HCEC 1CT (cell line): ENCODE measurements at regions not wholly inside any gene's neighbourhood (a gene's known extent, or its start where the extent isn't known, plus 50 kb on each side); places are given as distances from the start of the nearest gene placed in this dataset.

Experiments
- DNase-seq: peaks from one replicate; pipeline ENCODE4 v3.0.0-alpha.2; 2017

DNA sequence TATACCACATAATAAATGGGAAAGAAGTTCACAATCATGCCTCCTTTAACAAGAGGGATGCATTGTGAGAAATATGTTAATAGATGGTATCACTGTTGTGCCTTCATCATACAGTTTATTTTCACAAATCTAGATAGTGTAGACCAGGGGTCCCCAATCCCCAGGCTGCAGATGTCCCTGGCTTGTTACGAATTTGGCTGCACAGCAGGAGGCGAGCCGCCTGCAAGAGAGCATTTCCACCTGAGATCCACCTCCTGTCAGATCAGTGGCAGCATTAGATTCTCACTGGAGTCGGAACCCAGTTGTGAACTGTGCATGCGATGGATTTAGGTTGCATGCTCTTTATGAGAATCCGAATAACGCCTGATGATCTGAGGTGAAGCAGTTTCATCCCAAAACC lies 361.9 kb upstream of the ZWINT start:
- no peak for DNase-seq

DNA sequence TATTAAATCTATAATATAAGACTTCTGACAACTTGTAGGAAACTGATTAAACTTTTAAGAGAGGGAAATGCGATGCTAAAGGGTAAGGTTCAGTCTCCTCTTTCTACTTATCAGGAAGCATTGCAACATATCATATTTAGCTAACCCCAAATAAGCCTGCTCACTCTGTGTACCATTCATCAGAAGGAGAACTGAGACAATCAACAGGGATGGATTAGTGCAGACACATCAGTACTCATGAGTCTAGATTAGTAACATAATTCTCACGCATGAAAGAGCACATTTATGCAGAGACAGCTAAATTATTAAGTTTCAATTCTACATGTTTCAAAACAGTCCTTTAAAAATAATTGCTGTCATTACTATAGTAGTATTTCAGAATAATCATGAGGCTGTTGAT lies 354.2 kb upstream of the ZWINT start:
- DNase-seq = no peak

DNA sequence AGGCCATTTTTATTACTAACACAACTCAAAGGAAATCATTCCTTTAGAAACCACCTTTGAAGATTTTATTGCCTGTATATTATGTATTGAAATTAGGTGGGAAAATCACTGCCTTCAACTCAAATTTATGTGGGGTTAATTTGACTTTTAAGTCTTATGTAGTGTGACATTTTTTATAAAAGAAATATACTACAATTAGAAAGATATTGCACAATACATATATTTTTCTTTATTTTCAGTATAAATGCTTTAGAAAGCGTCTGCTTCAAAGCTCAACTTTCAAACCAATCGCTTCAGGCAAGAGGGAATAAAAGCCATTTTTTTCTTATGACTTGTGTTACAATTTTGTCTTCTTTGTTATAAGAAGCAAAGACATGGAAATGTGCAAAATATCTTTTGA lies 337.4 kb upstream of the ZWINT start:
- no peak for DNase-seq

DNA sequence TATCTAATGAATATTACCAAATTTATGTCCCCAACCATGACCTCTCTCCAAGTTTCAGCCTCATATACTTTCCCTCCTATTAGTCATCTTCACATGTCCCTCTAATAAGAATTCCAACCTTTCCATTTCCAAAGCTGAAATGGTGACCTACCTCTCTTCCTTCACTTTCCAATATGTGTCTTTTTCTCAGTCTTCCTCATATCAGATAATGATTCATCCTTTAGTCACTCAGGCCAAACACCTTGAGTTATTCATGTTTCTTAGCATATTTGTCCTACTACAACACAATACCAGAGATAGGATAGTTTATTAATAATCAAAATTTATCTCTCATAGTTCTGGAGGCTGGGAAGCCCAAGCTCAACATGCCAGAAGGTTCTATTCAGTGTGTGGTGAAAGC lies 318.5 kb upstream of the ZWINT start:
- no peak for DNase-seq

DNA sequence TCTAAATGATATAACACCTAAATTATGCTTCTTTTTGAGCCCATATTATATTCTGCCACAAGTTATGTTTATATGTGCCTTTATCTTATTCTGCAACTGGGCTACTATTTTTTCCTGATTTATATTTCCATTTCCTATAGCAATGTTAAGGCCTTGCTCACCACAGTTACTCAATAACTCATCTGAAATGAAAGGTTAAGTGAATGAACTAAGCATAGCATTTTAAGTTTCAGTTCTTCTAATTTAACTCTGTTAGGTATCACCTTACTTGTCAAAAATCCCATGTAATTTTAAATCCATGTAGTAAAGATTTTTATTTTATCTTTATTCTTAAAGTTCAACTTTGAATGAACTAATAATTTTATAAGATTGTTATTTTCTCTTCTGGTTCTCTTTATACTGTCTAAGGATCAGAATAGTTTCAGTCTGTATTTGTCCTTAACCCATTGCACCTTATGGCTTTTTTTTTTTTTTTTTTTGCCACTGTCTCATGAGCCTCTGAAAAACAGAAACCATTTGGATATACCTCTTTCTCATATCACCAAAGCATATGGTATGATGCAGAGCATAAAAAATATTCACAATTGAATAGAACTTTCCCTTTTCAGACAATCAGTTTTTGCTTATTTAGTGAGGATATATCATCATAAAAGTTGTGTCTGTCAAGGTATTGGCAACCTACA lies 301.8 kb upstream of the ZWINT start:
- DNase-seq = no peak

DNA sequence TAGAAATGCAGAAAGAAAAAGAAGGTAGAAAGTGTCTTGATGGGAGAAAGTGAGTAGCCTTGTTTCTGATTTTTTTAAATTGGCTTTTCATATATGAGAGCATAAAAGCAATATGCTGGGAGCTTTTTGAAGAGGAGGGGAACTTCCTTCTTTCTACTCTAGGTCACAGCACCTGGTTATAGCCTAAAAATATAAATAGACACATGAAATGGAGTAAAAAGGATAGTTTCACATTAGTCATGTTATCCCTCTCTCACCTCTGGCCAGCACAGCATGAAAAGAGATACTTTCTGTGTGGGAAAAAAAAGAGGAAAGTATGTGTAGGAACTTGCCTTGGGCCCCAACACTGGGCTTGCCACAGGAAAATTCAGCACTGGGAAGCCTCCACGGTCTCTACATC lies 292.2 kb upstream of the ZWINT start:
- no peak for DNase-seq

DNA sequence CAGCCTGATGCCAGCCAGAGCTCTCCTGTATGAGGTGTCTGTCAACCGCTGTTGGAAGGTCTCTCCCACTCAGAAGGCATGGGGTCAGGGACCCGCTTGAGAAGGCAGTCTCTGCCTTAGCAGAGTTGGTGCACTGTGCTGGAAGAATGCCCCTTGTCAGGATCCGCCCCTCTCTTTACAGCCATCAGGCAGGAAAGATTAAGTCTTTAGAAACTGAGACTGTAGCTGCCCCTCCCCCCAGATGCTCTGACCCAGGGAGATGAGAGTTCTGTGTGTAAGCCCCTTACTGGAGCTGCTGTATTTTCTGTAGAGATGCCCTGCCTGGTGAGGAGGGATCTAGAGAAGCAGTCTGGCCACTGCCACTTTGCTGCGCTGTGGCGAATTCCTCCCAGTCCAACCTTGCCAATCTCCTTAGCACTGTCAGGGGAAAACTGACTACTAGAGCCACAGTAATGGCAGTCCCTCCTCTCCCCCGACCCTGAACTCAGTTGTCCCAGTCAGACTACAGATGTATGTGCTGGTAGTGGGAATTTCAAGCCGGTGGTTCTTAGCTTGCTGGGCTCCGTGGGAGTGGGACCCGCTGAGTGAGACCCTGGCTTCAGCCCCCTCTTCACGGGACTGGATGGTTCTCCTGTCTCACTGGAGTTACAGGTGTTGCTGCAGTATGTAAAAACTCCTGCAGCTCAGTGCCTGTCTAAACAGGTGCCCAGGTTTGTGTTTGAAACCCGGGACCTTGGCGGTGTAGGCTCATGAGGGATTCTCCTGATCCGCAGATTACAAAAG lies 285.5 kb upstream of the ZWINT start:
- DNase-seq = no peak

DNA sequence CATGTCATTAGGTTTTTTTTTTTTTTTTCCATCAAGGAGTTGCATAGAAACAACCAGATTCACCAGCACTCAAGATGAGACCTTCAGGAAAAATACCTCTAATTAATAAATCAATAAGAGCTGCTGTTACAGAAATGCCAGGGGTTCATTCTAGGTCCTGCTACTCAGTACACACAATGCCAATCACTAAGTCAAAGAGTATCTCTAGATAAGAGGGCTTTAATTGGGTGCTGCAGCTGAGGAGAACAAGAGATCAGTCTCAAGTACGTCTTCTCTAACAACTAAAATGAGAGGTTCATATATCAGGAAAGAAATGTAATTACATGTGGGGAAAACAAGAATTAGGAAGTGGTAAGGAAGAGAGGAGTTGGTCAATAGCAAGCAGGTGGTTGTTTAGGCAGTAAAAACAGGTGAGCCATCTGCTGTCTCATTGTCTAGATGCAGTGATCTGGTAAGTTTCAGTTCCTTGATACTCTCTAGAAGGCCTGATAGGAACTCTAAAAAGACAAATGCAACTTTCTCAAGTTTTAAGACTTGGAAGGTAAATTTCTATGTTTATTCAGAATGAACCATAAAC lies 272.9 kb upstream of the ZWINT start:
- no peak for DNase-seq

DNA sequence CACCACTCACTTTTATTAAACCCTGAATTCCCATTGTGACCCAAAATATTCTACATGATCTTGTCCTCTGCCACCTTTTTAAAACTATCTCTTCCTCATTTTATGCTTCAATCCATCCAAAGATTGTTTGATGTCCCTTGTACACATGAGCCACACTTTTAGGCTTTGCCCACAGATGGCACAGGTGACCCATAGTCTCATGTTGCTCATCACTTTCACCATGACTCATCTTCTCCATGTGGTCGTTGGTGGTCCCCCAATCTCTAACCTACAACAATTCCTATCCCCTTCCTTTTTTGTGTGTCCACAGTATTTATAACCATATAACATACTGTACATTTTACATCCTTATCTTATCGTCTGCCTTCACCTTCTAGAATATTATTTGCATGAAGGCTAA lies 271.5 kb upstream of the ZWINT start:
- DNase-seq = no peak

DNA sequence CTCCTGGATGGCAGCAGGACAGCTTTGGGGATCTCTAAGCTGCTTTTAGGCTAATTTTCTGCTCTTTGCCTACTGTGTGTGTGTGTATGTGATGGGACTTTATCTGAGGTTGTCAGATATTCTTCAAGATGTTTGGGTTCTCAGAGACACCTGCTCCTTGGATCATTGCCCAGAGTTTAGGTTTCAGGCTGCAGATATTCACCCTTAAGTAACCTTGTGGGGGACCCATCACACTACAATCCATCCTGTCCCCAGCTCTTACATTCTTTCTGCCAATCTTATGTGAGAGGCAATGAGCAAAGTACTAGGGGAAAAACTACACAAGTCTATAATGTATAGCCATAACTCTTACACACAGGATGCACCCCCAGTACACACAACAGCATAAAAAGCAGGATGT lies 263.0 kb upstream of the ZWINT start:
- DNase-seq = no peak

DNA sequence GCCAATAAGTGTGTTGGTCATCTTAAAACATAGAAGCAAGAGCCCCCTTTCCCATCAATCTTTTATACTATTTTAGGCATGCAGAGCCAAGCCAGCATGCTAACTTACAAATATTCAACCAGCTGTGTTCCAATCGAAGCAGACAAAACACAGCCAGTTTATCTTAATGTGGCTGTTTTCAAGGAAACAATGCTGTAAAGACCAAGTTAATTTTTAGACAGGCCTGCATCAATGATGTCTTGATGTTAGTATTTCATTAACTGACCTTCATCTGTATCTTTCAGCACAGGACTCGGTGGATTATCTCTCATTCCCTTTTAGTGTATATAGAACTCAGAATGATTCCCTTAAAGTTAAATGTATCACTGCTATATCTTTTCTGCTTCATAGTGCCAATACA lies 262.0 kb upstream of the ZWINT start:
- DNase-seq = no peak

DNA sequence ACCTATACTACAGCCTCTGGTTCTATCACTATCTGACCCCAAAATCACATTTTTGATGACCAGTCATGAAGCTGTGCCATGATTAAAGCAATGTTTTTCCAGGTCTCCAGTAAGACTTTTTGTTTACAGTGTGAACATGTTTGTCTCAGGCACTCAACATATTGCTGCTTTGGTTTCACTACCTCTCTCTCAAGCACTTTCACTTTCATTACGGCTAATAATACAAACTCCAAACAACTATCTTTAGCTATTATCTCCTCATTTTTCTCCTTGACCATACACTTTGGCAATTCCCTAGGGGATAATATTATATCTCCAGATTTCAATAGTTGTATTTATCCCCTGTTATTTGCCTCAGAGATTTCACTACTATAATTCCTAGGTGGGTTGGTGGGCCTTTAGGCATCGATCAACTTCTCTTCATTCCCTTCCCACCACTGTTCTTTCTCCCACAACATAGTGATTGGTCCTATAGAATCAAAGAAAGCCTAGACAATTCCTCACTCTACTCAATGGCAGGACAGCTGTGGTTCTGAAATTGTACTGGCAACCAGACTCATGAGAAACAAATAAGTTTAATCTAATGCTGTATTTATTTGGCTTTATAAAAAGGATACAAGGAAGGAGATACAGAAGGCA lies 261.4 kb upstream of the ZWINT start:
- DNase-seq = no peak

DNA sequence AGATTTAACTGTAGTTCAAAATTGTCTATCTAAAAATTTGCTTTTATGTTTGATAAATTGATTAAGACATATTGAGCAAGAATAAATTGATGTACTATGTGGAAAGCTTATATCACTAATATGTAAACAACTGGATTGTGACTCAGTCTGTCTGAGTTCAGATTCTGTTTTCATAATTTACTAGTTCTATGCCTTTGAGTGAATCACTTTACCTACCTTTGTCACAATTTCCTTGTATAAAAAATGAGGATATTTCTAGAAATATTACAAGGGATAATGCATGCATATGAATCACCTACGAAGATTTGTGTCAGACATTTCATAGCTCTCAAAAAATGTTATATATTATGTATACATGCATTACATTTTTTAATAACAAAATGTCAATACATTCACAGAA lies 245.1 kb upstream of the ZWINT start:
- DNase-seq = no peak

DNA sequence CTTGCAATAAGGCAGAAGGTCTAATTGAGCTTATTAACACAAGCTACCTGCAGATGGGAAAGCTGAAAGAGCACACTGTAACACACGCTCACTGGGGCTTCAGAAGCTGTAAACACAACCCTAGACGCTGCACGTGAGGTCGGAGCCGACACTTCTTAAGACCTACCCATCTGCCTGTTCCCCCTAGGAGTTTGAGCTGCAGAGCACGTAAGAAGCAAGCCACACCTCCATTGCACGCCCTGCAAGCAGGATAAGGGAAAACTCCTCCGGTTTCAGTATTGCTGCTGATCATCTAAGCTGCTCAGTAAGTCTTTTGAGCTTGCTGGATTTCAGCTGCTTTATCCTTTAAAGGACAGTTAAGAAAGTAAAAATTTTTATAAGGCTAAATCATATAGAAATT lies 244.0 kb upstream of the ZWINT start:
- DNase-seq = no peak

DNA sequence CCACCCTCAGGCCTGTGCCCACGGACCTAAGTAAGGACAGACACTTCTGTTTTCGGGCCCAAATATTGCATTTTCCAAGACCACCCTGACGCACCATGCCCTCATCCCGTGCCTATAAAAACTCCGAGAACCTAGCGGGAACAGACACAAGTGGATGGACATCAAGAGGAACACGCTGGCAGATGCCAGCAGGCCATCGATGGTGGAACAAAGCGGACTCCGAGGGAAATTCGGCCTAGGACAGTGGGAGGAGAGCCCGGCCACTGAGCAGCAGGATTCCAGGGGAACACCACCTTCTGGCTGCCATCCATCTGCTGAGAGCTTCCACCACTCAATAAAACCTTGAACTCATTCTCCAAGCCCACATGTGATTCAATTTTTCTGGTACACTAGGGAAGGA lies 243.6 kb upstream of the ZWINT start:
- no peak for DNase-seq

DNA sequence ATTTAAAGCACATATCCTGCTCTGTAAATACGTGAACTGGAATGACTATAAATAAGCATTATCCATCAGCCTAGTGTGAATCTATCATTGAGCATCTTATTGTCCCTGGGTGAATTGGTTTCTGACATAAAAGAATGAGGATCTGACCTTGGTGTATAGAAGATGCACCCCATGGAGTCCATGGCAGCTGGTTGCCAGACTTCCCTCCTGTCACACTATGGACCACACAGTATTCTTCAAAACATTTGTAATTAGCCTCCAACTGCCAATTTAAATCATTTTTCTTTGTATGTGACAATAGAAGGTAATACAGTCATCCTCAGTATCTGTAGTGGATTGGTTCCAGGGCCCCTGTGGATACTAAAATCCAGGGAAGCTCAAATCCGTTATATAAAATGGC lies 238.1 kb upstream of the ZWINT start:
- DNase-seq = no peak

DNA sequence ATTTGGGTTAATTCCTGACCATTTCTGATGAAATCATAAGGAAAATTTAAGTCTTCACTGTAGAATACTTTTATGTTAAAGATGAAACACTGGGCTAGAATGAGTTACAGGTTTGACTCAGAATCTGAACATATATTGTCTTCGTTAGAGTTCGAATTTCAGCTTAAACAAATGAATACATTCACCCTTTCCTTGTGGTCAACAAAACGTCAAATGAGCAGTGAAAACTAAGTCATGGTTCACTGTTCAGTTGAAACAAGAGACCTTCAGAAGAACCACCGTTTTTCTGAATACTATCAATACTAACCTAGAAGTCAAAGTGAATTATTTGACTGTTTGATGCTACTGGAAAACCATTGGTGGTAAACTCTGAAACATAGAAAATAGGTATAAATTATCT lies 235.2 kb upstream of the ZWINT start:
- no peak for DNase-seq

DNA sequence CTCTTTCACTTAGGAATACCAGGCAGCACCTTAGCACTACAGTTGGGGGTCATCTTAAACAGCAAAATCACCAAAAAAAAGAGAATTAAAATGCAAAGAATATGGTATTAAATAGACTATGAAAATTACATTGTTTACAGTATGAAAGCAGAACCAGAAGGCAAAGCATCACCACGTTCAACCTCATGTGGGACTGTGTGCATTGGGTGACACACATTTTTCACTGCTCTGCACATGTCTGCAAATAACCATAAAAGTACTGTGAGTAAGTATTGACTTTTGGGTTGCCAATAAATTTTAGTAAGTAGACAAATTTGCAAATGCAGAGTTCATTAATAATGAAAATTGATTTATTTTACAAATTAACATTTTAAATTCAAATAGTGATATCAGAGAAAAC lies 232.1 kb upstream of the ZWINT start:
- DNase-seq = no peak

DNA sequence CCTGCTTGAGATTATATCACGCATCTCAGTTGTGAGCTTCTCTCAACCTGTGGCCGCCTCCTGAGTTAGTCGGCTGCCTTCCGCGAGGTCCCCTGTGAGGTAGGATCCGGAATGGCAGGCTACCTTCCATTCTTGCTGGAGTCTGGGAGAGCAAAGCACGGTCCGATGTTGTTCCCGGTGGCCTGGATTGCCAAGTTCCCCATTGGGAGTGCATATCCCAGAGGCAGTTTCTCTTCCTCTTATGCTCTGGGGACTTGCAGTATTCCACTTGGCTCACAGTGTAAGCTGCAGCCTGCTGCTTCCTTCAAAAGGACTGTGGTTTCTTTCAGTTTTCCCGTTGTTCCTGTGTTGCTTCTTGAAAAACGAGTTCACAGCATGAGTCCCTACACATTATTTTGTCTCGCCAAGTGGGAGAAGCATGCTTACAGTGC lies 225.4 kb upstream of the ZWINT start:
- DNase-seq = no peak

DNA sequence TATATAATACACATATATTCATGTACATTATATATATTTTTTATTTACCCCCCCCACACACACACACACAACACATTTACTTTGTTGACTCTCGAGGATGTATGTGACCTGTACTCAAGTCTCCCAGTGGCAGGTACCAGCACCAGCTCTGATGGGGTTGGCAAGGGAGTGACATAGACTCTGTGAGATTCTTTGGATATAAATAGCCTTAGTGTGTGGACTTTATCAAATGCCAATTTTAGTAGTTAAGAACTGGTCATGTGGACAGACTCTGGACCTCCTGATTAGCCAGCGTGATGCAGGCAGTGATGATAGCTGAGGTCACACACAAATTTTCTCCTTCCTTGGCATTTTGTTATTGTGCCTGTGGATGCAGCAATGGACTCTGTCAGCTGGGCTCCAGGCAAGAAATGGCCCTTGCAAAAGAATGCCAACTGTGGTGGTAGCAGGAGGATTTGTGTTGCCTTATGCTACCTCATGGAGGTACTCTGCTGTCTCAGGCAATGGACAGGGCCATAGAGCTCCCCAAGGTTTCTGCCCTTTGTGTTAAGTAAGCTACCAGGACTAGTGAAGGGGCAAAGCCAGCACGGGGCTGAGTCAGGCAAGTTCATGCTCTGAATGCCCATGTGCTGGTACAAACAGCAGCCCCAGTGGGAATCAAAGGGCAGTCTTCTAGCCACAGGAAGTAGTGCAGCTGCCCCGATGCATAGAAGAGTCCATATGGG lies 224.6 kb upstream of the ZWINT start:
- DNase-seq = no peak

DNA sequence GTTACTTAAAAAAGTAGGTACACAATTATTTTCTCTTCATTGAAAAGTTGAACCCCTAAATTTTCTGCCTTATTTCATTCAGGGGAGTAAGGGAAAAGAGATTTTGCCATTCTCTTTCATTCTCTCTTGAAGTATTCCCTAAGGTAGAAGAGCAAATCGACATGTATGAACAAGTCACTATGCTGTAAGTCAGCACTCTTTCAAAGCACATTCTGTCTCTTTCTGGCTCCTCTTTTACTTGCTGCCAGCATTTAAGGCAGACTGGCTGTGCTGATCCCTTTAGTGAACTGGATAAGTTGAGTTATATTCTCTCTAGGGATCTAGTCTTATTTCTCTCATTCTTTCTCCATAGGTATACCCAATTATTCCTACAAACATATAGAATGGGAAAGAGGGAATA lies 222.3 kb upstream of the ZWINT start:
- no peak for DNase-seq

DNA sequence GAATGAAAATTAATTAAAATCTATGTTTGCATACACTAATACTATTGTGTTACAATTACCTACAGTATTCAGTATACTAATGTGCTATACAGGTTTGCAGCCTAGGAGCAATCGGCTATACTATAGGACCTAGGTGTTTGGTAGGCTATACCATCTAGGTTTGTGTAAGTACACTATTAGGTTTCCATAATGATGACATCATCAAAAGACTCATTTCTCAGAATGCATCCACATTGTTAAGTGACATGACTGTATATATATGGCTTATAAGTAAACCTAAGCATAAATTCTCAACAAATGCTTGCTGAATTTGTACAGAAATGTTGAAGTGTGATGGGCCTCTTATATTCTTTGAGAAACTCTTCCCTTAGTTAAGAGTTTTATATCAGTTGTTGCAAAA lies 206.5 kb upstream of the ZWINT start:
- no peak for DNase-seq

DNA sequence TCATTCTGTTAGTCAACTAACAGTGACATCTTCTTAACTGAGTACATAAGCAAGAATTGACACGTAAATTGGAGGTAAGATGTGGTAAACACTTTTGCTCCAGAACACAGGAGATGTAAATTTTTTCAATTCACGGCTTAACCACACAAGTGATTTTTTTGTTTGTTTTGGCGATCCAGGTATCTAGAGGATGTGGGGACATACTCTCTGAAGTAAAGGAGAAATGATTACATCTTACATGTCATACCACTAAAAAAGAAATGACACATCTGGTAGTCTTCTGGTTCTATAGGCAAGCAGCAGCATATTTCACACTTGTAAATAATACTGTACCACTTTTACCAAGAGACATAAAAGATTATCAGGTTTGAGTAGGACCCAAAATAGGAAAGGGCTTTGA lies 200.3 kb upstream of the ZWINT start:
- no peak for DNase-seq
